Suppressor macrophage treated with lipopolysaccharide for 1 hour (primary cell): ENCODE measurements at regions not wholly inside any gene's neighbourhood (a gene's known extent, or its start where the extent isn't known, plus 50 kb on each side); places are given as distances from the start of the nearest gene placed in this dataset.
"Not testable (repeated sequence)": the region's sequence is repeated elsewhere in the genome, so short reads cannot be mapped to it uniquely, and the experiment has no call there.

Experiments used
- DNase-seq, 3 donors: peaks; one replicate each; pipeline ENCODE4 v3.0.0-alpha.2; 2020 to 2022

DNA sequence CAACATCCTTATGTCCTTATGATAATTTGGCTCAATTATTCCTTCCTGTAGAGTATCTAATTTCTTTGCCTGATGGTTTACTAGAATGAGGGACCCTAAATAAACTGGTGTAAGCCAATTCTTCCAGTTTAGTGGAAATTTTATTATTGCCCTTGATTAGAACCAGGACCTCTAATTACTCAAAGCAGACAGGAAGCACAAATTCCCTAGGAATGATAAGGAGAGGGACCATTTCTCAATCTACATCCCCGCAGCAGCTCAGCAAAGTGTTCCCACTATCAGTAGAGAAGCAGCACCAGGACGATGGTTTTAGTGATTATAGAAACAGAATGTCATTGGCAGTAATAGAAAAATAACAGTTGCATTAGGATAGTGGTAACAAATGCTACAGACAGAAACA, 97.1 kb downstream of the PLPPR4 start:
- no peak for DNase-seq

GRCh38 chr1:99363531-99363930, 99.2 kb downstream of the PLPPR4 start:
- DNase-seq, result no peak

DNA sequence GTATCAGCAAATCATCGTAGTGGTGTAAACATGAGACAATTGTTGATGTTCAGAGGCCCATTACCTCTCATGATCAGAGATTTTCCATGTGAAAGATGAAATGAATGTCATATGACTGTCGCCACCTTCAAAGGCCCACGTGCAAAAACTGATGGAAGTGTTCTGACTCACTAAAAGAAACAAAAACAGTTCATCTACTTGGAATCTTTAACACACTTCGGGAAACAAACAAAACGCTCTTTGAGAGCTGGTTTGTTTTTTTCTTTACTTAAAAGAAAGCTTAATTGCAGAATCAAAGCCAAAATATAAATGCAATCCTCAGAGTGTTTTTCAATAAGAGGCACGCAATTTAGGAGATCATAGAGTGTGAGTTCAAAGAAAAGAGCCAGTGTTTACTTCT, 100.8 kb downstream of the PLPPR4 start:
- no peak for DNase-seq

DNA sequence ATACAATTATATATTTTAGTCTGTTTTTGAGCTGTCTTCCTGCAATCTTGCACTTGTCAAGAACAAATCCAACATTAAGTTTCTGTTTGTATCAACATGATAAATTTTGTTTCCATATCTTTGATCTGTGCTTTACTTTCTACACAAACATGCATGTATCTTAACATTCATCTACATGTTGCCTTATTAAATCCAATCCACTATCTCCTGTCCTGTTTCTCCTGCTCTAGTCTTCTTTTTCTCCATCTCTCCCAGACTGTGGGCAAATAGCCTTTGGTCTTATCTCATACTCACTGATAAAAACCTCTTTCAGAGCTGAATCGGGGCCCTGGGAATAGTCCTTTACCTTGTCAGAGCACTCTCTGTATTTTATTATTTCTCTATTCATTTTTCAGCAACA, 101.3 kb downstream of the PLPPR4 start:
- DNase-seq, result no peak

DNA sequence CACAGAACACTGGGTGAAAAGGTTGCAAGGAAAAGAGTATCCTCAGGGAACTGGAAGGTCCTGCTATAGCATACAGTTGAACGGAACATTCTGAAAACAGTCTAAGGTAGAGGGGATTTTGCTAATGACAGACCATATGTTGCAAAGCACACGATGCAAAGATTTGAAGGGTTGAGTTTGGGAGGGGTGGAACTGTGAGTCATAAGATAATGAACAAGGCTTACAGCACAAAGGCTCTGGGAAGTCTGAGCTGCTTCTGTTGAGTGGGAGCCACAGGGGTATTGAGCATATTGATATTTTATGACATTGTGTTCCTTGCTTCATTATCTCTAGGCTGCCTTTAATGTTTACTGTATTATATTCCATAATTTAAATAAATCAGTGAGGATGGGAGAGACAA, 104.9 kb downstream of the PLPPR4 start:
- no peak for DNase-seq

DNA sequence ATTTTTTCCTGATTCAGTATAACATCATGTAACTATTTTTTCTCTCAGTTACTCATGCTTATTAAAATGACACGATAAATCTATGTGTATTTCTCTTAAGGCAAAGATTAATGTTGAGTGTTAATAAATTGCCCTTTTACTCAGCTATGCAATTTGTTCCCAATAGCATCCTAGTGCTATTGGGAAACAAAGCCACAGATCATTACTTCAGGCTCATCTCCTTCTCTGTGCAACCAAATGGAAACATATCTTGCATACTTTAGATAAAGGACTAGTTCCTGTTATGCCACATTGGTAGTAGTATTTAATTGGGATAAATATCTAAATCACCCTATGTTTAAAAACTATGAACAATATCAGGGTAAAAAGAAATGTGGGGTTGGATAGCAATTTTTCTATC, 106.2 kb downstream of the PLPPR4 start:
- no peak for DNase-seq

- DNase-seq, result no peak
These were observed 107.1 kb downstream of the PLPPR4 start for GRCh38 chr1:99371413-99371812.

DNA sequence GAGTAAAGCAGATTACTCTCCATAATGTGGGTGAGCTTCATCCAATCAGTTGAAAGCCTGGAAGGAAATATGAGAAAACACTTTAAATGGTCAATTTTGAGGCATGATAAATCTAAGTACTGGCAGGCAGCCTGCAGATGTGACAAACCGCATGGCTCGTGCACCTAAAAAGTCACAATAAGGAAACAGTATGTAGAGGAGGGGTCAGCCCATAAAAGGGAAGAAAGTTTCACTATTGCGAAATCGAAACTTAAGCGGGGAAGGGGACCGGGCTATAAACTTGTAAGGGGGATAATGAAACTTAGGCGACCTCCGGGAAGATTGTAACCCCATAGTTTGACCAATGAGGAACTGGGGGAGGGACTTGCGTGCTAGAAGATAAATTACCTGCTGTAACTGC, 109.8 kb downstream of the PLPPR4 start:
- DNase-seq, result peak; percentile 47 to 51 (median 51)

DNA sequence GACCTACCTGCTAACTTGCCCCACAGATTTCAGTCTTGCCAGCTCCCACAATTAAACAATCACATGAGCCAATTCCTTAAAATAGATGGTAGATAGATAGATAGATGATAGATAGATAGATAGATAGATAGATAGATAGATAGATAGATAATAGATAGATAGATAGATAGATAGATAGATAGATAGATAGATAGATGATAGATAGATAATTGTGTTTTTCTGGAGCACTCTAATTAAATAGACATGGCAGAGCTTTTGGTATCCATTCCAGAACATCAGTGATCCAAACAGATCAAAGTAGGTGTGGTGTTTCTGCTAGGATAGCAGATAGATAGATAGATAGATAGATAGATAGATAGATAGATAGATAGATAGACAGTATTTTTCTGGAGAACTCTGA, 110.4 kb downstream of the PLPPR4 start:
- not testable (repeated sequence) for DNase-seq

DNA sequence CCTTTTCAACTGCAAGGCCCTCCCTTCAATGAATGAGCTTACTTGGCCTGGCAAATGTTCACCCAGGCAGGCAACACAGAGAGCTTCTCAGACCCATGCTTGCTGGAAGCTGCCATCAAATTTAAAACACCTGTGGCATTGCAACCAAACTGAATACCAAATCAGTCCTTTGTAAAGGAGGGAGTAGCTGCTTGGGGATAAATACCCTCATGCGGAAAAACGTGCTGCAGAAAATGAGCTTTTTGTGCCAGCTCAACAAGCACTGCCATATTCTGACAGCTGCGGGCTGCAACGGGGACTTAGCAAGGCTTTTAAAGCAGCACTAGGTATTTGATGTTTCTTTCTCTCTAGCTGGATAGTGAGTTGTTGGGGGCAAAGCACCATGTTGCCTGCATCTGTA, 119.7 kb downstream of the PLPPR4 start:
- DNase-seq, result no peak

GRCh38 chr1:99385852-99386251, 121.6 kb downstream of the PLPPR4 start:
- no peak for DNase-seq

- no peak for DNase-seq
These were observed 132.1 kb downstream of the PLPPR4 start for GRCh38 chr1:99396389-99396788.

DNA sequence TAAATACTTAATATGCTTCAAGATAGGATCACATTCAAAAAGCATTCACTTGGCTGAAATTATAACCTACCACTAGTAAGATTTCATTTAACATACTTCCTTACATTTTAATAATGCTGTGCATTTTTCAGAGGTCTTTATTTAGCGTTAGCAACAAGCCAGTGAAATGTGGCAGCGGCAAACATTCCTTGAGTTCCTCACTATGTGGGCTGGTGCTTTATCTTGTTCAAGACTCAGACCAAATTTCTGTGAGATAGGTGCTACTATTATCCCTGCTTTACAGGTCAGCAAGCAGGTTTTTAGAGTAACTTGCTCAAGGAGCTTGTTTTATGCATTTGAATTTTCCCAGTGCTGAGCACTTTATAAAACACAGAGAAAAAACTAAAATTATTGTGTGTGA, 132.7 kb downstream of the PLPPR4 start:
- no peak for DNase-seq

DNA sequence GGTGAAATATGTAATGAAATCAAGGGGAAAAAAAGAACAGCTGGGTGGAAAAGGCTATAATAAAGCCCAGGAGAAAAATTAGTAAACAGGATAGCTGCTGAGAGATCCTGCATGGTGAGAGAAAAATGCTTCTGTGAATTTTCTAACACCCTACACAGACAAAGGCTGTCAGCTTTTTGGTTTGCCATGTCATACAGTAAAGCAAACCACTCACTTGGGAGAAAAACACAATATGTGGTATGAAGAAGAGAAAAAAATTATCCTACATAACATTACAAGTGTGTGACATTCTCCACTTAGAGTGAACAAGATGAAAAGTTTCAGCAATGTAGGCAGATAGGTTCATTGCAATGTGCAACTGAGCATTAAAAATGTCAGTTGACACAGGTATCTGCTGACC, 133.6 kb downstream of the PLPPR4 start:
- DNase-seq, result no peak

DNA sequence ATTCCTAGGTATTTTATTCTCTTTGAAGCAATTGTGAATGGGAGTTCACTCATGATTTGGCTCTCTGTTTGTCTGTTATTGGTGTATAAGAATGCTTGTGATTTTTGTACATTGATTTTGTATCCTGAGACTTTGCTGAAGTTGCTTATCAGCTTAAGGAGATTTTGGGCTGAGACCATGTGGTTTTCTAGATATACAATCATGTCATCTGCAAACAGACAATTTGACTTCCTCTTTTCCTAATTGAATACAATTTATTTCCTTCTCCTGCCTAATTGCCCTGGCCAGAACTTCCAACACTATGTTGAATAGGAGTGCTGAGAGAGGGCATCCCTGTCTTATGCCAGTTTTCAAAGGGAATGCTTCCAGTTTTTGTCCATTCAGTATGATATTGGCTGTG, 137.3 kb downstream of the PLPPR4 start:
- not testable (repeated sequence) for DNase-seq

- DNase-seq, result not testable (repeated sequence)
These were observed 140.1 kb downstream of the PLPPR4 start for GRCh38 chr1:99404399-99404798.

- DNase-seq, result not testable (repeated sequence)
These were observed 141.0 kb downstream of the PLPPR4 start for GRCh38 chr1:99405325-99405724.

DNA sequence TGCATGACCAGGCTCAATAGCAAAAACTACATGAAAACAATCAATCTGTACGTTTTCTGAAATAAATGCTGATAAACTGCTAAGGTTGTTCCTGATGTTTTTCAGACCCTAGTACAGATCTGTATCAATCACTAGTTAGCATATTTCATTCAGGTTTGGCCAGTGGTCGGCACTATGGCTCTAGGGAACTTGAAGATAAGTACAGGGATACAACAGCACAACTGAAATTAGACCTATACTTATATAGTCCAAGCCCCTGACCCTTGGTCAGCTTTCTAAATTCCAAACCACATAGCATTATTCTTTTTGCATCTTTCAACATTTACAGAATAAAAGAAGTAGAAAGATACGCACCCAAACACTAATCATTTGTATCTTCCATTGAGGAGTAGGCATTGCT, 142.7 kb downstream of the PLPPR4 start:
- no peak for DNase-seq

DNA sequence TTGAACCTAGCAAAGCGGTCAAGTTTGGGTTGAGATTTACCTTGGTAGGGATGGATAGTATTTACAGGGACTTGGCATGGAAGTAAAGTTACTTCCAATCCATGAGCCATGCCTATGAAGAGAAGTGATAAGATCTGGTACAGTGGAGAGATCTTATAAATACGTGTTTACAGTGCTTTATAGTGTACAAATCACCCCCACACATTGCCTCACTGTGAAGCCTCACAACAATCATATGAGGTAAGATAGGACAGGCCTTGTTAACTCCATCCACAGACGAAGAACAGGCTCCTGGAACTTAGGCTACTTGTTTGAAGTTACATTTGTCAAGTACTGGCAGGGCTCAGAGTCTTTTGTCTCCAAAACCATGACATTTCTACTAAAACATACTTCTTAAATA, 159.8 kb downstream of the PLPPR4 start:
- DNase-seq, result no peak

DNA sequence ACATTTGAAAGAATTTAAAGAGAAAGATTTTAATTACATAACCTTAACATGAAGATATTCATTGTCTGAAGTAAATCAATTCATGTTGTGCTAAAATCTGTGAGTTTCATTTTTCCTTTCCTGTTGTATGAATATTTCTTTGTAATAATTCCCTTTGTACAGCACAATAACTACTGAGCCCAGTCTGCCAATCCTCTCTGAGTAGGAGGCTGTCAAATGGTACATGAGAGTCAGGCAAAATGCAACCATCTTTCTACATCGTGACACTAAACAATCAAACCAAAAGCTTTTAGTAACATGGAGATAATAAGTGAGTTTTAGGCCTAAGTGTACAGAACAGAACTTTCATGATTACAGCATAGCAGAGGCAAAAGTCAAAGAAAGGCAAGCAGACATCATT, 165.5 kb downstream of the PLPPR4 start:
- no peak for DNase-seq

- no peak for DNase-seq
These were observed 174.5 kb downstream of the PLPPR4 start for GRCh38 chr1:99438656-99439230.

DNA sequence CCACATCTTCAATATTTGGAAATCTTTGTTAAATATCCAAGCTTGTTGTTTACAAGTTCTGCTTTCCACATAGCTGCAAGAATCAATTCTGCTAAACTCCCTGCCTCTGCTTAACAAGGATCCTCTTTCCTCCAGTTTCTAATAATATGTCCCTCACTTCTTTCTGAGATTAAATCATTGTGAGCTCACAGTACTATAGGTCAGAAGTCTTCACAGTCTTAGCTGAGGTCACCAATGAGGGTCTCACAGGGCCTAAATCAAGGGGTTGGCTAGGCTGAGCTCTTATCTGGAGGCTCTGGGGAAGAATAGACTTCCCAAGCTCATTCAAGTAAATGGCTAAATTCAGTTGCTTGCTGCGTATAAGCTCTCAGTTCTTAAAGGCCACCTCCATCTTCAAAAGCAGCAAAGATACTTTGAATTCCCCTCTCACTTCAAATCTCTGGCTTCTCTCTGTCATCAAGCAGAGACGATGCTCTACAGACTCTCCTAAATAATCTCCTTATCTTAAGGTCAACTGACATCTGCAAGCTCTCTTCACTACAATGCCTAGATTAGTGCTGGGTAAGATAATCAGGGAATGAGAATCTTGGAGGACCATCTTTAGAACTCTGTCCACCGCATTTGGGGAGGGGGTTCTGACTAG, 175.3 kb downstream of the PLPPR4 start:
- DNase-seq, result peak; percentile 17 to 44 (median 32)

GRCh38 chr1:99441299-99442095, 177.2 kb downstream of the PLPPR4 start:
- peak; percentile 78 to 93 (median 85) for DNase-seq

GRCh38 chr1:99444211-99444927, 180.1 kb downstream of the PLPPR4 start:
- not testable (repeated sequence) for DNase-seq
